Hepatocyte (in vitro differentiated cells): ENCODE measurements at regions not wholly inside any gene's neighbourhood (a gene's known extent, or its start where the extent isn't known, plus 50 kb on each side); places are given as distances from the start of the nearest gene placed in this dataset.

Experiments
- DNase-seq: peaks from one replicate; pipeline ENCODE4 v3.0.0-alpha.2; 2016; ENCODE audit warnings: low spot score
- H2AFZ ChIP-seq: fragments of 200-600 bp; sonication (generic); 2 replicates; pipeline ENCODE4 v1.6.0; 2016; ENCODE audit warnings: antibody characterized with exemption, mild to moderate bottlenecking
- H3K27ac ChIP-seq: fragments of 200-600 bp; sonication (generic); 2 replicates; pipeline ENCODE4 v1.5.1; 2016; ENCODE audit warnings: mild to moderate bottlenecking
- H3K27me3 ChIP-seq: fragments of 200-600 bp; sonication (generic); 2 replicates; pipeline ENCODE4 v1.6.1; 2016
- H3K36me3 ChIP-seq: fragments of 200-600 bp; sonication (generic); replicated peaks from 2 replicates; pipeline ENCODE4 v1.5.1; 2016; ENCODE audit warnings: low read depth; ENCODE audit not compliant: insufficient read depth
- H3K4me1 ChIP-seq: fragments of 200-600 bp; sonication (generic); 2 replicates; pipeline ENCODE4 v1.5.1; 2016; ENCODE audit warnings: mild to moderate bottlenecking, moderate library complexity; ENCODE audit not compliant: insufficient read depth
- H3K4me2 ChIP-seq: fragments of 200-600 bp; sonication (generic); 2 replicates; pipeline ENCODE4 v1.6.0; 2016
- H3K4me3 ChIP-seq: fragments of 200-600 bp; sonication (generic); 2 replicates; pipeline ENCODE4 v1.5.1; 2016; ENCODE audit warnings: mild to moderate bottlenecking
- H3K79me2 ChIP-seq: fragments of 200-600 bp; sonication (generic); 2 replicates; pipeline ENCODE4 v1.6.0; 2017; ENCODE audit warnings: mild to moderate bottlenecking
- H3K9me2 ChIP-seq: fragments of 200-600 bp; sonication (generic); replicated peaks from 2 replicates; pipeline ENCODE4 v1.6.0; 2017; ENCODE audit warnings: mild to moderate bottlenecking; ENCODE audit not compliant: insufficient read depth
- H3K9me3 ChIP-seq: fragments of 200-600 bp; sonication (generic); 2 replicates; pipeline ENCODE4 v1.5.1; 2016; ENCODE audit warnings: low read depth, mild to moderate bottlenecking
- H4K20me1 ChIP-seq: fragments of 200-600 bp; sonication (generic); 2 replicates; pipeline ENCODE4 v1.6.0; 2016; ENCODE audit warnings: mild to moderate bottlenecking; ENCODE audit not compliant: insufficient read depth, poor library complexity, severe bottlenecking
- EZH2 ChIP-seq: fragments of 200-600 bp; sonication (generic); IDR thresholded peaks from 2 replicates; pipeline ENCODE4 v1.6.1; 2016; ENCODE audit warnings: antibody characterized with exemption, mild to moderate bottlenecking, borderline replicate concordance
- EZH2phosphoT487 ChIP-seq: fragments of 200-600 bp; sonication (generic); IDR thresholded peaks from one replicate; pipeline ENCODE4 v1.6.1; 2018; ENCODE audit warnings: antibody characterized with exemption, mild to moderate bottlenecking, low read depth, moderate library complexity; ENCODE audit not compliant: unreplicated experiment, severe bottlenecking
- WGBS: methylation state at CpG from one replicate; pipeline ENCODE4 v1.1.6; 2016; ENCODE audit warnings: low lambda C conversion rate; ENCODE audit errors: missing lambda C conversion rate; 5-methylcytosine and 5-hydroxymethylcytosine counted together
- TF ChIP-seq, protein P1 (sequence below): fragments of 200-600 bp; sonication (generic); IDR thresholded peaks from 2 replicates; pipeline ENCODE4 v1.5.1; 2016; ENCODE audit warnings: antibody characterized with exemption, mild to moderate bottlenecking; ENCODE audit not compliant: poor library complexity

- no peaks in the 10 kb centered on the region for H3K9me3 ChIP-seq
- H3K36me3 ChIP-seq, result no peaks in the 10 kb centered on the region
Measured at GRCh38 chr20:18971121-18971520, 157.5 kb downstream of the SCP2D1 start.

GRCh38 chr20:18971574-18971973 lies 158.0 kb downstream of the SCP2D1 start:
- no peaks in the 10 kb centered on the region for H3K9me2 ChIP-seq
- H3K27ac ChIP-seq, result no peak overlapping the region
- no peaks in the 10 kb centered on the region for H3K9me3 ChIP-seq
- no peaks in the 10 kb centered on the region for H3K79me2 ChIP-seq
- H4K20me1 ChIP-seq, result no peaks in the 10 kb centered on the region
- WGBS, result 81% methylated on average over 2 of the region's 2 CpGs
- no peaks in the 10 kb centered on the region for H3K36me3 ChIP-seq
- TF ChIP-seq, protein P1, sequence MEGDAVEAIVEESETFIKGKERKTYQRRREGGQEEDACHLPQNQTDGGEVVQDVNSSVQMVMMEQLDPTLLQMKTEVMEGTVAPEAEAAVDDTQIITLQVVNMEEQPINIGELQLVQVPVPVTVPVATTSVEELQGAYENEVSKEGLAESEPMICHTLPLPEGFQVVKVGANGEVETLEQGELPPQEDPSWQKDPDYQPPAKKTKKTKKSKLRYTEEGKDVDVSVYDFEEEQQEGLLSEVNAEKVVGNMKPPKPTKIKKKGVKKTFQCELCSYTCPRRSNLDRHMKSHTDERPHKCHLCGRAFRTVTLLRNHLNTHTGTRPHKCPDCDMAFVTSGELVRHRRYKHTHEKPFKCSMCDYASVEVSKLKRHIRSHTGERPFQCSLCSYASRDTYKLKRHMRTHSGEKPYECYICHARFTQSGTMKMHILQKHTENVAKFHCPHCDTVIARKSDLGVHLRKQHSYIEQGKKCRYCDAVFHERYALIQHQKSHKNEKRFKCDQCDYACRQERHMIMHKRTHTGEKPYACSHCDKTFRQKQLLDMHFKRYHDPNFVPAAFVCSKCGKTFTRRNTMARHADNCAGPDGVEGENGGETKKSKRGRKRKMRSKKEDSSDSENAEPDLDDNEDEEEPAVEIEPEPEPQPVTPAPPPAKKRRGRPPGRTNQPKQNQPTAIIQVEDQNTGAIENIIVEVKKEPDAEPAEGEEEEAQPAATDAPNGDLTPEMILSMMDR, result no peak
- no peak for TF ChIP-seq EZH2phosphoT487
- TF ChIP-seq EZH2, result no peak
- H3K4me1 ChIP-seq, result no peaks in the 10 kb centered on the region
- no peak for DNase-seq
- H3K27me3 ChIP-seq, result no peaks in the 10 kb centered on the region
- no peak overlapping the region for H3K4me3 ChIP-seq
- no peak overlapping the region for H3K4me2 ChIP-seq
- H2AFZ ChIP-seq, result no peak overlapping the region

More at GRCh38 chr20:18971121-18971520, 157.5 kb downstream of the SCP2D1 start:
- no peak overlapping the region for H3K4me2 ChIP-seq
- no peaks in the 10 kb centered on the region for H4K20me1 ChIP-seq
- no peaks in the 10 kb centered on the region for H3K9me2 ChIP-seq
- 93% methylated on average over 5 of the region's 5 CpGs for WGBS
- H3K27me3 ChIP-seq, result no peaks in the 10 kb centered on the region
- no peak overlapping the region for H3K4me3 ChIP-seq
- TF ChIP-seq, protein P1, result no peak
- TF ChIP-seq EZH2phosphoT487 (no peak), EZH2 (no peak)
- no peak overlapping the region for H2AFZ ChIP-seq
- H3K4me1 ChIP-seq, result no peaks in the 10 kb centered on the region
- no peak overlapping the region for H3K27ac ChIP-seq
- DNase-seq, result no peak
- no peaks in the 10 kb centered on the region for H3K79me2 ChIP-seq

GRCh38 chr20:18972251-18972876 lies 158.8 kb downstream of the SCP2D1 start:
- Histone ChIP-seq H3K4me1 (no peaks in the 10 kb centered on the region), H3K36me3 (no peaks in the 10 kb centered on the region), H3K27ac (no peak overlapping the region), H3K9me2 (no peaks in the 10 kb centered on the region), H3K27me3 (no peaks in the 10 kb centered on the region), H3K9me3 (no peaks in the 10 kb centered on the region), H2AFZ (no peak overlapping the region), H3K4me3 (no peak overlapping the region), H3K4me2 (no peak overlapping the region), H3K79me2 (no peaks in the 10 kb centered on the region), H4K20me1 (no peaks in the 10 kb centered on the region)
- TF ChIP-seq, protein P1, result no peak
- TF ChIP-seq EZH2phosphoT487 (no peak), EZH2 (no peak)
- WGBS, result 88% methylated on average over 3 of the region's 3 CpGs
- DNase-seq, result no peak
